ENCODE measurements at regions not wholly inside any gene's neighbourhood (a gene's known extent, or its start where the extent isn't known, plus 50 kb on each side); places are given as distances from the start of the nearest gene placed in this dataset.

DNA sequence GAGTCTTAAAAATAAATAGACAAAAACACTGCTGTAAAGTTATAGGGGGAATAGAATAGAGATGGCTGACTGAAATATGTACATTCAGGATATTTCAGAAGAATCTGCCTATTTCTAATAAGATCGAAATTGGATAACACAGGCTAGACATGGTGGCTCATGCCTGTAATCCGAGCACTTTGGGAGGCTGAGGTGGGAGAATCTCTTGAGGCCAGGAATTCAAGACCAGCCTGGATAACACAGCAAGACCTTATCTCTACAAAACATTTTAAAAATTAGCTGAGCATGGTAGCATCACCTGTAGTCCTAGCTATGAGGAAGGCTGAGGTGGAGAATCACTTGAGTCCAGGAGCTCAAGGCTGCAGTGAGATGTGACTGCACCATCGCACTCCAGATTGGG is 146.6 kb upstream of the CCDC150 start:
- intact Hi-C loops (cut with micrococcal nuclease) (no loop called here), in situ Hi-C loops (cut with MboI) (no loop called here)
- Histone ChIP-seq H3K79me2 (ENCODE audit: control insufficient read depth, insufficient read depth, low read length) (no peaks in the 10 kb centered on the region), H3K27ac (ENCODE audit: extremely low read depth, low read depth, low read length) (no peak overlapping the region), H3K36me3 (ENCODE audit: control insufficient read depth, insufficient read depth, low read length) (no peaks in the 10 kb centered on the region), H3K4me2 (ENCODE audit: insufficient read depth, low read length) (no peak overlapping the region), H3K9ac (ENCODE audit: insufficient read depth in 1 of 2, low read depth in 2 of 2, low read length in 2 of 2) (no peak overlapping the region), H3K27me3 (ENCODE audit: control insufficient read depth in 2 of 2, insufficient read depth in 2 of 2, low read length in 2 of 2) (no peaks in the 10 kb centered on the region), H3K4me3 (no peak overlapping the region), H2AFZ (ENCODE audit: low read depth, low read length) (no peak overlapping the region), H3K4me1 (replicated peaks in 1 of 2; ENCODE audit: control insufficient read depth in 2 of 2, insufficient read depth in 2 of 2, low read length in 2 of 2) (no peaks in the 10 kb centered on the region), H3K9me3 (replicated peaks; ENCODE audit: control insufficient read depth, insufficient read depth, low read depth, low read length) (no peaks in the 10 kb centered on the region), H3K9me1 (ENCODE audit: control insufficient read depth, insufficient read depth, low read length) (no peaks in the 10 kb centered on the region), H4K20me1 (replicated peaks; ENCODE audit: control insufficient read depth, insufficient read depth, low read length) (no peaks in the 10 kb centered on the region)
- ATAC-seq = no peak
- no TSS peak for BruUV-seq (replicated peaks)
- DNase-seq (ENCODE audit: extremely low read depth in 1 of 4, low spot score in 3 of 4) = no peak
- WGBS (ENCODE audit: insufficient coverage, low coverage, missing lambda C conversion rate) = 0% methylated on average over 3 of the region's 3 CpGs
- FAIRE-seq = no peak
- POLR2A ChIA-PET = interaction anchor here (0.5 to 0.6 kb wide), 2 partner anchors 657 to 881 kb away, joined by 3 read pairs; no protein-coding TSS in a partner anchor
- CTCF ChIA-PET (ENCODE audit: low intra/inter-chr PET ratio) = no interaction called here
- TF ChIP-seq RBM25 (IDR thresholded peaks at IDR 0.05; ENCODE audit: low read depth, low read length, severe bottlenecking) (no peak), HNRNPK (IDR thresholded peaks at IDR 0.05; ENCODE audit: low read depth, low read length, poor library complexity, severe bottlenecking) (no peak), ZNF644 (tag; IDR thresholded peaks at IDR 0.05; ENCODE audit: low read depth) (no peak), MIER1 (IDR thresholded peaks at IDR 0.05; ENCODE audit: low read depth) (no peak), TSC22D4 (tag; IDR thresholded peaks at IDR 0.05) (no peak), KLF1 (tag; IDR thresholded peaks at IDR 0.05) (no peak), SMAD2 (IDR thresholded peaks at IDR 0.05; ENCODE audit: low read depth, low read length) (no peak), FOS (IDR thresholded peaks at IDR 0.05; ENCODE audit: extremely low read depth, insufficient read length) (no peak), U2AF1 (optimal IDR thresholded peaks at IDR 0.05; ENCODE audit: low read depth, low read length) (no peak), DIDO1 (tag; IDR thresholded peaks at IDR 0.05; ENCODE audit: low read depth) (no peak), IRF2 (CRISPR knock-in tag; IDR thresholded peaks at IDR 0.05) (no peak), XRCC3 (IDR thresholded peaks at IDR 0.05) (no peak), HNRNPH1 (optimal IDR thresholded peaks at IDR 0.05; ENCODE audit: low read depth, low read length) (no peak)
- TF ChIP-seq, protein P1, sequence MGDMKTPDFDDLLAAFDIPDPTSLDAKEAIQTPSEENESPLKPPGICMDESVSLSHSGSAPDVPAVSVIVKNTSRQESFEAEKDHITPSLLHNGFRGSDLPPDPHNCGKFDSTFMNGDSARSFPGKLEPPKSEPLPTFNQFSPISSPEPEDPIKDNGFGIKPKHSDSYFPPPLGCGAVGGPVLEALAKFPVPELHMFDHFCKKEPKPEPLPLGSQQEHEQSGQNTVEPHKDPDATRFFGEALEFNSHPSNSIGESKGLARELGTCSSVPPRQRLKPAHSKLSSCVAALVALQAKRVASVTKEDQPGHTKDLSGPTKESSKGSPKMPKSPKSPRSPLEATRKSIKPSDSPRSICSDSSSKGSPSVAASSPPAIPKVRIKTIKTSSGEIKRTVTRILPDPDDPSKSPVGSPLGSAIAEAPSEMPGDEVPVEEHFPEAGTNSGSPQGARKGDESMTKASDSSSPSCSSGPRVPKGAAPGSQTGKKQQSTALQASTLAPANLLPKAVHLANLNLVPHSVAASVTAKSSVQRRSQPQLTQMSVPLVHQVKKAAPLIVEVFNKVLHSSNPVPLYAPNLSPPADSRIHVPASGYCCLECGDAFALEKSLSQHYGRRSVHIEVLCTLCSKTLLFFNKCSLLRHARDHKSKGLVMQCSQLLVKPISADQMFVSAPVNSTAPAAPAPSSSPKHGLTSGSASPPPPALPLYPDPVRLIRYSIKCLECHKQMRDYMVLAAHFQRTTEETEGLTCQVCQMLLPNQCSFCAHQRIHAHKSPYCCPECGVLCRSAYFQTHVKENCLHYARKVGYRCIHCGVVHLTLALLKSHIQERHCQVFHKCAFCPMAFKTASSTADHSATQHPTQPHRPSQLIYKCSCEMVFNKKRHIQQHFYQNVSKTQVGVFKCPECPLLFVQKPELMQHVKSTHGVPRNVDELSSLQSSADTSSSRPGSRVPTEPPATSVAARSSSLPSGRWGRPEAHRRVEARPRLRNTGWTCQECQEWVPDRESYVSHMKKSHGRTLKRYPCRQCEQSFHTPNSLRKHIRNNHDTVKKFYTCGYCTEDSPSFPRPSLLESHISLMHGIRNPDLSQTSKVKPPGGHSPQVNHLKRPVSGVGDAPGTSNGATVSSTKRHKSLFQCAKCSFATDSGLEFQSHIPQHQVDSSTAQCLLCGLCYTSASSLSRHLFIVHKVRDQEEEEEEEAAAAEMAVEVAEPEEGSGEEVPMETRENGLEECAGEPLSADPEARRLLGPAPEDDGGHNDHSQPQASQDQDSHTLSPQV (IDR thresholded peaks at IDR 0.05) = no peak
- TF ChIP-seq, protein P2, sequence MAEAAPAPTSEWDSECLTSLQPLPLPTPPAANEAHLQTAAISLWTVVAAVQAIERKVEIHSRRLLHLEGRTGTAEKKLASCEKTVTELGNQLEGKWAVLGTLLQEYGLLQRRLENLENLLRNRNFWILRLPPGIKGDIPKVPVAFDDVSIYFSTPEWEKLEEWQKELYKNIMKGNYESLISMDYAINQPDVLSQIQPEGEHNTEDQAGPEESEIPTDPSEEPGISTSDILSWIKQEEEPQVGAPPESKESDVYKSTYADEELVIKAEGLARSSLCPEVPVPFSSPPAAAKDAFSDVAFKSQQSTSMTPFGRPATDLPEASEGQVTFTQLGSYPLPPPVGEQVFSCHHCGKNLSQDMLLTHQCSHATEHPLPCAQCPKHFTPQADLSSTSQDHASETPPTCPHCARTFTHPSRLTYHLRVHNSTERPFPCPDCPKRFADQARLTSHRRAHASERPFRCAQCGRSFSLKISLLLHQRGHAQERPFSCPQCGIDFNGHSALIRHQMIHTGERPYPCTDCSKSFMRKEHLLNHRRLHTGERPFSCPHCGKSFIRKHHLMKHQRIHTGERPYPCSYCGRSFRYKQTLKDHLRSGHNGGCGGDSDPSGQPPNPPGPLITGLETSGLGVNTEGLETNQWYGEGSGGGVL (CRISPR knock-in tag; IDR thresholded peaks at IDR 0.05) = no peak
- TF ChIP-seq, protein P3, sequence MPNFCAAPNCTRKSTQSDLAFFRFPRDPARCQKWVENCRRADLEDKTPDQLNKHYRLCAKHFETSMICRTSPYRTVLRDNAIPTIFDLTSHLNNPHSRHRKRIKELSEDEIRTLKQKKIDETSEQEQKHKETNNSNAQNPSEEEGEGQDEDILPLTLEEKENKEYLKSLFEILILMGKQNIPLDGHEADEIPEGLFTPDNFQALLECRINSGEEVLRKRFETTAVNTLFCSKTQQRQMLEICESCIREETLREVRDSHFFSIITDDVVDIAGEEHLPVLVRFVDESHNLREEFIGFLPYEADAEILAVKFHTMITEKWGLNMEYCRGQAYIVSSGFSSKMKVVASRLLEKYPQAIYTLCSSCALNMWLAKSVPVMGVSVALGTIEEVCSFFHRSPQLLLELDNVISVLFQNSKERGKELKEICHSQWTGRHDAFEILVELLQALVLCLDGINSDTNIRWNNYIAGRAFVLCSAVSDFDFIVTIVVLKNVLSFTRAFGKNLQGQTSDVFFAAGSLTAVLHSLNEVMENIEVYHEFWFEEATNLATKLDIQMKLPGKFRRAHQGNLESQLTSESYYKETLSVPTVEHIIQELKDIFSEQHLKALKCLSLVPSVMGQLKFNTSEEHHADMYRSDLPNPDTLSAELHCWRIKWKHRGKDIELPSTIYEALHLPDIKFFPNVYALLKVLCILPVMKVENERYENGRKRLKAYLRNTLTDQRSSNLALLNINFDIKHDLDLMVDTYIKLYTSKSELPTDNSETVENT (CRISPR knock-in tag; IDR thresholded peaks at IDR 0.05) = no peak
